ENCODE measurements at regions not wholly inside any gene's neighbourhood (a gene's known extent, or its start where the extent isn't known, plus 50 kb on each side); places are given as distances from the start of the nearest gene placed in this dataset.

- Histone ChIP-seq H3K36me3 (no peaks in the 10 kb centered on the region), H3K9me3 (peaks cover 0 to 18% of the 10 kb centered on the region in 2 donors), H3K27me3 (no peaks in the 10 kb centered on the region), H3K27ac (no peak overlapping the region), H3K4me3 (no peak overlapping the region), H3K4me1 (no peaks in the 10 kb centered on the region)
- no peak for TF ChIP-seq CTCF (IDR thresholded peaks at IDR 0.05)
- DNase-seq (no peak), ATAC-seq (no peak)
- intact Hi-C loops (cut with DNase I): no loop called here
Observed at GRCh38 chr4:22045051-22045630, 96.6 kb upstream of the KCNIP4 start.

GRCh38 chr4:22031423-22031822, 82.9 kb upstream of the KCNIP4 start:
- ATAC-seq: no peak
- intact Hi-C loops (cut with DNase I): no loop called here
- Histone ChIP-seq H3K4me1 (no peaks in the 10 kb centered on the region), H3K4me3 (no peak overlapping the region), H3K9me3 (no peaks in the 10 kb centered on the region), H3K27ac (no peak overlapping the region), H3K36me3 (no peaks in the 10 kb centered on the region), H3K27me3 (no peaks in the 10 kb centered on the region)
- no peak for TF ChIP-seq CTCF (IDR thresholded peaks at IDR 0.05)
- DNase-seq: no peak

- no peak for ATAC-seq
Observed at GRCh38 chr4:22030881-22031280, 82.3 kb upstream of the KCNIP4 start.

GRCh38 chr4:22030307-22030706, 81.7 kb upstream of the KCNIP4 start:
- Histone ChIP-seq H3K27me3 (no peaks in the 10 kb centered on the region), H3K27ac (no peak overlapping the region), H3K4me1 (no peaks in the 10 kb centered on the region), H3K4me3 (no peak overlapping the region), H3K9me3 (no peaks in the 10 kb centered on the region), H3K36me3 (no peaks in the 10 kb centered on the region)
- no peak for DNase-seq
- ATAC-seq: no peak
- no peak for TF ChIP-seq CTCF (IDR thresholded peaks at IDR 0.05)
- intact Hi-C loops (cut with DNase I): no loop called here

More at GRCh38 chr4:22030881-22031280, 82.3 kb upstream of the KCNIP4 start:
- Histone ChIP-seq H3K36me3 (no peaks in the 10 kb centered on the region), H3K4me1 (no peaks in the 10 kb centered on the region), H3K27me3 (no peaks in the 10 kb centered on the region), H3K27ac (no peak overlapping the region), H3K4me3 (no peak overlapping the region), H3K9me3 (no peaks in the 10 kb centered on the region)
- no peak for DNase-seq
- no peak for TF ChIP-seq CTCF (IDR thresholded peaks at IDR 0.05)
- intact Hi-C loops (cut with DNase I): no loop called here

- Histone ChIP-seq H3K36me3 (no peaks in the 10 kb centered on the region), H3K27me3 (no peaks in the 10 kb centered on the region), H3K4me3 (no peak overlapping the region), H3K27ac (no peak overlapping the region), H3K9me3 (no peaks in the 10 kb centered on the region), H3K4me1 (no peaks in the 10 kb centered on the region)
- intact Hi-C loops (cut with DNase I): no loop called here
- ATAC-seq: no peak
- no peak for TF ChIP-seq CTCF (IDR thresholded peaks at IDR 0.05)
- no peak for DNase-seq
Observed at GRCh38 chr4:22029803-22030202, 81.2 kb upstream of the KCNIP4 start.
